ENCODE measurements at regions not wholly inside any gene's neighbourhood (a gene's known extent, or its start where the extent isn't known, plus 50 kb on each side); places are given as distances from the start of the nearest gene placed in this dataset.

DNA sequence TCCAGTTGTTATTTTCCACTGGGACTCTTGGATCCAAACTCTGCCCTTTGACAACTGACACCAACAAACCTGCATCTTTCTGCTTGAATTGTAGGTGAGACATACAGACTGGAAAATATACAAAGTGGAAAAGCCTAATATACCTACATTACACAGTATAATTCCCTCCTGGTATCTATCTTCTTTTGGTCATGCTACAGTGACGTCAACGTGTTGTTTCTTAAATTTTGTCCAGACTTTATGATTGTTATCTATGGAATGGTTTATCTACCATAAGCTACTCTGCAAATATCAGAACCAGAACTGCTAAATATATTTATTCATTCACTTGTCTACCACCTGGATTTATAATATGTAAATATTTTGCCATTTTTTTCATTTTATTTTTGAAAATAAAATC, 264.3 kb upstream of the ZPLD1 start:
- H3K4me2 ChIP-seq (ENCODE audit: low read length), result no peak overlapping the region
- no peaks in the 10 kb centered on the region for H3K79me2 ChIP-seq (ENCODE audit: low read length)
- H3K4me3 ChIP-seq (ENCODE audit: low read length), result no peak overlapping the region
- H3K9me3 ChIP-seq (ENCODE audit: insufficient read depth, low read length), result no peaks in the 10 kb centered on the region
- TF ChIP-seq EZH2phosphoT487 (IDR thresholded peaks at IDR 0.05; ENCODE audit: low read depth), result no peak
- TF ChIP-seq, protein P1, sequence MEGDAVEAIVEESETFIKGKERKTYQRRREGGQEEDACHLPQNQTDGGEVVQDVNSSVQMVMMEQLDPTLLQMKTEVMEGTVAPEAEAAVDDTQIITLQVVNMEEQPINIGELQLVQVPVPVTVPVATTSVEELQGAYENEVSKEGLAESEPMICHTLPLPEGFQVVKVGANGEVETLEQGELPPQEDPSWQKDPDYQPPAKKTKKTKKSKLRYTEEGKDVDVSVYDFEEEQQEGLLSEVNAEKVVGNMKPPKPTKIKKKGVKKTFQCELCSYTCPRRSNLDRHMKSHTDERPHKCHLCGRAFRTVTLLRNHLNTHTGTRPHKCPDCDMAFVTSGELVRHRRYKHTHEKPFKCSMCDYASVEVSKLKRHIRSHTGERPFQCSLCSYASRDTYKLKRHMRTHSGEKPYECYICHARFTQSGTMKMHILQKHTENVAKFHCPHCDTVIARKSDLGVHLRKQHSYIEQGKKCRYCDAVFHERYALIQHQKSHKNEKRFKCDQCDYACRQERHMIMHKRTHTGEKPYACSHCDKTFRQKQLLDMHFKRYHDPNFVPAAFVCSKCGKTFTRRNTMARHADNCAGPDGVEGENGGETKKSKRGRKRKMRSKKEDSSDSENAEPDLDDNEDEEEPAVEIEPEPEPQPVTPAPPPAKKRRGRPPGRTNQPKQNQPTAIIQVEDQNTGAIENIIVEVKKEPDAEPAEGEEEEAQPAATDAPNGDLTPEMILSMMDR (IDR thresholded peaks at IDR 0.05; ENCODE audit: low read depth, low read length), result no peak
- H3K9ac ChIP-seq (ENCODE audit: low read length), result no peak overlapping the region
- H3K27ac ChIP-seq (ENCODE audit: low read length), result no peak overlapping the region
- H3K4me1 ChIP-seq (ENCODE audit: low read length), result no peaks in the 10 kb centered on the region
- no peaks in the 10 kb centered on the region for H3K27me3 ChIP-seq (ENCODE audit: low read depth, low read length)
- no peaks in the 10 kb centered on the region for H3K36me3 ChIP-seq (replicated peaks; ENCODE audit: low read depth, low read length)
- no peak overlapping the region for H2AFZ ChIP-seq (ENCODE audit: low read depth, low read length)
- H4K20me1 ChIP-seq (ENCODE audit: insufficient read depth, low read length), result no peaks in the 10 kb centered on the region

DNA sequence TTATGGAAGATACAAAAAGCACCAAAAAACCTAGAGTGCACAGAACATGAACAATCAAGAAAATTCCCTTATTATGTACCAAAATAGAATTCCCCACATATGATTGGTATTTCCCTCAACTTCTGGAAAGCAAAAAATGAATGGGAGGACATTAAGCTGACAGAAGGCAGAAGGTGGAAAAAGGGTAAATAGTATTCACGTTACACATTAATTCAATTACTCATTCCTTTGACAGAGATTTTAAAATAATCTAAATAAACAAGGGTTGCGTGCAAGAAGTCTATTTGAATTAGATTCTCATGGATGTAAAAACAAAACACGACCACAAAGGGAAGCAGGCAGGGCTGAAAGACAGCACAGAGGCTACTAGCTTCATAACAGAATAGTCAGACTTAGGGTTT, 260.5 kb upstream of the ZPLD1 start:
- Histone ChIP-seq H3K4me1 (ENCODE audit: low read length) (peaks cover 7% of the 10 kb centered on the region), H3K27me3 (ENCODE audit: low read depth, low read length) (no peaks in the 10 kb centered on the region), H4K20me1 (ENCODE audit: insufficient read depth, low read length) (no peaks in the 10 kb centered on the region), H3K4me2 (ENCODE audit: low read length) (no peak overlapping the region), H3K9me3 (ENCODE audit: insufficient read depth, low read length) (no peaks in the 10 kb centered on the region), H3K27ac (ENCODE audit: low read length) (no peak overlapping the region), H2AFZ (ENCODE audit: low read depth, low read length) (no peak overlapping the region), H3K79me2 (ENCODE audit: low read length) (no peaks in the 10 kb centered on the region), H3K9ac (ENCODE audit: low read length) (no peak overlapping the region), H3K4me3 (ENCODE audit: low read length) (no peak overlapping the region), H3K36me3 (replicated peaks; ENCODE audit: low read depth, low read length) (no peaks in the 10 kb centered on the region)
- TF ChIP-seq, protein P1 (IDR thresholded peaks at IDR 0.05; ENCODE audit: low read depth, low read length), result no peak
- no peak for TF ChIP-seq EZH2phosphoT487 (IDR thresholded peaks at IDR 0.05; ENCODE audit: low read depth)

DNA sequence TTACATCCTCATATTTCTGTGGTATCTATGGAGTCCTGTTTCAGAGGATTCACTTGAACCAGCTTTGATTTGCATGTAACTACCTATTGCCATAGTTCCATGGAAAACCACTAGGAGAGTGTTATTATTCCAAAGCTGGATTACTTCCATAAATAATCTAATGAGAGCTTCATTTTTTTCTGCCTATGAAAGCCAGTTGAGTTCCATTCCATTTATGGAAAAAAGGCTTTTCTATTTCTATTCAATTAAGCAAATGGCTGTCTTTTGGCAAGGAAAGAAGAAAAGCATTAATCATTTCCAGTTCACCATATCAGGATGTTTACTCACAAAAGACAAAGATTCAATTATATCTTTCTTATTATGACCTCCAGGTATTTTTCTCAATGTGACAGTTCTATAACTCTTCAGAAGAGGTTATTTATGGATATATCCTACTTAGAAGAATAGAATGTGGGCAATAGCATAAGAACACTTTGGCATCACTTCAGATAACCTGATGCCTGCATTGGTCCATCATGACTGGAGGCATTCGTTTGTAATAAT, 259.9 kb upstream of the ZPLD1 start:
- no peak overlapping the region for H3K9ac ChIP-seq (ENCODE audit: low read length)
- H2AFZ ChIP-seq (ENCODE audit: low read depth, low read length), result no peak overlapping the region
- no peaks in the 10 kb centered on the region for H3K36me3 ChIP-seq (replicated peaks; ENCODE audit: low read depth, low read length)

DNA sequence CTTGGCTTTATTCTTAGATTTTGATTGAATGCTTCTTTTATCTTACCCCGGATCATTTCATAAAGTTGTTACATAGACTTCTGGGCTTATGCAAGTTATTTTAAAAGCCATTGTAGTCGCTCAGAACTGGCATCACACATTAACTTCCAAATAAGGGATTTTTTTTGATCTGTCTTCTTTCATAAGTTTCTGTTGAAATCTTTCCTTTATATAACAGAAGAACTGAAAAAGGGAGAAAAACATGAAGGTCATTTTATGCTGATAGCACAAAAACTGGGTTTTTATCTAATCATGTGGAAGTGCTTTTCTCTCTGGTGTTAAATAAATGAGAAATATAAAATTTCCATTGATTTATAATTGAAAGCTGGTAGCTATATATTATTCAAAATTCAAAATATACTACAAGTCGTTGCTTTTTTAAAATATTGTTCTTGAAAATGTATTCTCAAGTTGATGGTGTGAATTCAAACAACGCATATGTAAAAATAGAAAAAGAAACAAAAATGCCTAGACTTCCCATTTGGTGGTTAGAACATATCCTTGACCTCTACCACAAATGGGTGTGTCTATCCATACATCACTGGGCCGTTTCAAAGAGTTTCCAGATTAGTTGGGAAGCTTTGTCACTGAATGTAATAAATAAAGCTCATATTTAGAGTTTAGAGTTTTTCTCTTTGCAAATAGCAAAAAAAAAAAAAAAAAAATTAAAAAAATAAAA, 258.3 kb upstream of the ZPLD1 start:
- Histone ChIP-seq H3K36me3 (replicated peaks; ENCODE audit: low read depth, low read length) (no peaks in the 10 kb centered on the region), H3K27ac (ENCODE audit: low read length) (no peak overlapping the region), H3K4me3 (ENCODE audit: low read length) (no peak overlapping the region), H3K9ac (ENCODE audit: low read length) (no peak overlapping the region), H3K9me3 (ENCODE audit: insufficient read depth, low read length) (no peaks in the 10 kb centered on the region), H3K79me2 (ENCODE audit: low read length) (no peaks in the 10 kb centered on the region), H3K4me2 (ENCODE audit: low read length) (no peak overlapping the region), H2AFZ (ENCODE audit: low read depth, low read length) (no peak overlapping the region), H4K20me1 (ENCODE audit: insufficient read depth, low read length) (no peaks in the 10 kb centered on the region), H3K27me3 (ENCODE audit: low read depth, low read length) (peaks cover 9% of the 10 kb centered on the region; the same call in 1 of the 2 replicates), H3K4me1 (ENCODE audit: low read length) (peaks cover 20% of the 10 kb centered on the region)
- TF ChIP-seq EZH2phosphoT487 (IDR thresholded peaks at IDR 0.05; ENCODE audit: low read depth), result no peak
- TF ChIP-seq, protein P1 (IDR thresholded peaks at IDR 0.05; ENCODE audit: low read depth, low read length), result no peak

More for the DNA sequence above, 259.9 kb upstream of the ZPLD1 start:
- no peaks in the 10 kb centered on the region for H4K20me1 ChIP-seq (ENCODE audit: insufficient read depth, low read length)
- no peak overlapping the region for H3K27ac ChIP-seq (ENCODE audit: low read length)
- no peak overlapping the region for H3K4me3 ChIP-seq (ENCODE audit: low read length)
- peaks cover 11% of the 10 kb centered on the region for H3K4me1 ChIP-seq (ENCODE audit: low read length)
- H3K27me3 ChIP-seq (ENCODE audit: low read depth, low read length), result no peaks in the 10 kb centered on the region
- no peak overlapping the region for H3K4me2 ChIP-seq (ENCODE audit: low read length)
- no peaks in the 10 kb centered on the region for H3K9me3 ChIP-seq (ENCODE audit: insufficient read depth, low read length)
- TF ChIP-seq, protein P1 (IDR thresholded peaks at IDR 0.05; ENCODE audit: low read depth, low read length), result no peak
- TF ChIP-seq EZH2phosphoT487 (IDR thresholded peaks at IDR 0.05; ENCODE audit: low read depth), result no peak
- no peaks in the 10 kb centered on the region for H3K79me2 ChIP-seq (ENCODE audit: low read length)
